ENCODE measurements at regions not wholly inside any gene's neighbourhood (a gene's known extent, or its start where the extent isn't known, plus 50 kb on each side); places are given as distances from the start of the nearest gene placed in this dataset.
A peak's percentile ranks its signal among the peaks of the same experiment; 100 is the strongest.

GRCh38 chr6:164200071-164200470, 785.6 kb downstream of the QKI start:
- no peak for DNase-seq

- DNase-seq = peak; percentile 50
Measured at GRCh38 chr6:164195942-164196281, 781.4 kb downstream of the QKI start.

GRCh38 chr6:164195278-164195941, 780.9 kb downstream of the QKI start:
- no peak for DNase-seq

GRCh38 chr6:164188861-164189260, 774.3 kb downstream of the QKI start:
- DNase-seq = no peak

GRCh38 chr6:164185471-164185871, 771.0 kb downstream of the QKI start:
- DNase-seq = no peak

- no peak for DNase-seq
Measured at GRCh38 chr6:164184410-164184809, 769.9 kb downstream of the QKI start.

GRCh38 chr6:164183556-164184123, 769.1 kb downstream of the QKI start:
- no peak for DNase-seq

GRCh38 chr6:164178679-164179332, 764.3 kb downstream of the QKI start:
- DNase-seq = no peak

GRCh38 chr6:164169355-164169754, 754.8 kb downstream of the QKI start:
- DNase-seq = no peak

- no peak for DNase-seq
Measured at GRCh38 chr6:164168595-164168994, 754.1 kb downstream of the QKI start.

GRCh38 chr6:164167873-164168405, 753.4 kb downstream of the QKI start:
- no peak for DNase-seq

- no peak for DNase-seq
Measured at GRCh38 chr6:164166996-164167395, 752.5 kb downstream of the QKI start.

GRCh38 chr6:164166515-164166914, 752.0 kb downstream of the QKI start:
- DNase-seq = no peak

- peak; percentile 6 for DNase-seq
Measured at GRCh38 chr6:164164876-164165275, 750.4 kb downstream of the QKI start.

GRCh38 chr6:164163239-164163638, 748.7 kb downstream of the QKI start:
- DNase-seq = no peak

GRCh38 chr6:164159061-164159460, 744.5 kb downstream of the QKI start:
- DNase-seq = no peak

GRCh38 chr6:164154588-164154987, 740.1 kb downstream of the QKI start:
- DNase-seq = no peak

GRCh38 chr6:164152611-164153010, 738.1 kb downstream of the QKI start:
- no peak for DNase-seq

GRCh38 chr6:164151161-164152120, 736.9 kb downstream of the QKI start:
- no peak for DNase-seq

- DNase-seq = no peak
Measured at GRCh38 chr6:164150232-164150631, 735.7 kb downstream of the QKI start.

GRCh38 chr6:164148788-164149187, 734.3 kb downstream of the QKI start:
- DNase-seq = peak; percentile 3

- DNase-seq = no peak
Measured at GRCh38 chr6:164144316-164144715, 729.8 kb downstream of the QKI start.

- no peak for DNase-seq
Measured at GRCh38 chr6:164142322-164142721, 727.8 kb downstream of the QKI start.
